GM12892 (cell line): ENCODE measurements at regions not wholly inside any gene's neighbourhood (a gene's known extent, or its start where the extent isn't known, plus 50 kb on each side); places are given as distances from the start of the nearest gene placed in this dataset.

Source experiments
- DNase-seq: peaks from one replicate; pipeline ENCODE4 v3.0.0; 2011; ENCODE audit not compliant: insufficient read length
- FAIRE-seq: peaks from 2 replicates; lab custom pipeline; 2011; peaks lifted over from hg19 to GRCh38; lab: Jason Lieb, UNC
- POLR2A ChIP-seq: IDR thresholded peaks from 2 replicates; pipeline ENCODE4 v1.6.1; 2011; ENCODE audit warnings: low read depth, low read length, control low read depth
- POLR2AphosphoS5 ChIP-seq: IDR thresholded peaks from 2 replicates; pipeline ENCODE4 v1.6.1; 2011; ENCODE audit warnings: low read depth, low read length, control low read depth
- TAF1 ChIP-seq: IDR thresholded peaks from 2 replicates; pipeline ENCODE4 v1.6.1; 2011; ENCODE audit warnings: low read depth, mild to moderate bottlenecking, control low read depth, low read length, borderline replicate concordance

- DNase-seq (no peak), FAIRE-seq (no peak)
- TF ChIP-seq POLR2AphosphoS5 (no peak), POLR2A (no peak), TAF1 (no peak)
Observed at GRCh38 chr1:79561521-79561978, 555.0 kb upstream of the ADGRL4 start.

- FAIRE-seq (no peak), DNase-seq (no peak)
- TF ChIP-seq POLR2AphosphoS5 (no peak), POLR2A (no peak), TAF1 (no peak)
Observed at GRCh38 chr1:79556189-79556588, 549.7 kb upstream of the ADGRL4 start.

GRCh38 chr1:79554688-79555087, 548.2 kb upstream of the ADGRL4 start:
- no peak for DNase-seq
- TF ChIP-seq POLR2A (no peak), TAF1 (no peak)
- FAIRE-seq = no peak

GRCh38 chr1:79551321-79551720, 544.8 kb upstream of the ADGRL4 start:
- no peak for TF ChIP-seq POLR2A
- no peak for TF ChIP-seq POLR2AphosphoS5
- no peak for TF ChIP-seq TAF1
- FAIRE-seq (no peak), DNase-seq (no peak)

- no peak for TF ChIP-seq POLR2AphosphoS5
- no peak for TF ChIP-seq POLR2A
- TF ChIP-seq TAF1 = no peak
- DNase-seq (no peak), FAIRE-seq (no peak)
Observed at GRCh38 chr1:79550402-79550801, 543.9 kb upstream of the ADGRL4 start.

- DNase-seq = no peak
- TF ChIP-seq POLR2AphosphoS5 (no peak), TAF1 (no peak), POLR2A (no peak)
- FAIRE-seq = no peak
Observed at GRCh38 chr1:79549201-79549600, 542.7 kb upstream of the ADGRL4 start.

- DNase-seq (no peak), FAIRE-seq (no peak)
- TF ChIP-seq POLR2A (no peak), POLR2AphosphoS5 (no peak), TAF1 (no peak)
Observed at GRCh38 chr1:79547514-79547913, 541.0 kb upstream of the ADGRL4 start.

GRCh38 chr1:79543394-79543793, 536.9 kb upstream of the ADGRL4 start:
- DNase-seq = no peak
- TF ChIP-seq POLR2AphosphoS5 (no peak), TAF1 (no peak), POLR2A (no peak)
- FAIRE-seq = no peak

- TF ChIP-seq TAF1 = no peak
- no peak for TF ChIP-seq POLR2A
- TF ChIP-seq POLR2AphosphoS5 = no peak
- FAIRE-seq (no peak), DNase-seq (no peak)
Observed at GRCh38 chr1:79539001-79539400, 532.5 kb upstream of the ADGRL4 start.

- FAIRE-seq = no peak
- DNase-seq = no peak
- TF ChIP-seq POLR2AphosphoS5 = no peak
Observed at GRCh38 chr1:79532555-79532954, 526.0 kb upstream of the ADGRL4 start.

GRCh38 chr1:79531790-79532189, 525.3 kb upstream of the ADGRL4 start:
- DNase-seq (no peak), FAIRE-seq (no peak)
- TF ChIP-seq POLR2A = no peak
- TF ChIP-seq POLR2AphosphoS5 = no peak
- no peak for TF ChIP-seq TAF1

GRCh38 chr1:79530476-79530875, 523.9 kb upstream of the ADGRL4 start:
- DNase-seq (no peak), FAIRE-seq (no peak)
- TF ChIP-seq POLR2A (no peak), TAF1 (no peak), POLR2AphosphoS5 (no peak)

- no peak for FAIRE-seq
- DNase-seq = no peak
- TF ChIP-seq POLR2AphosphoS5 = no peak
- TF ChIP-seq TAF1 = no peak
- TF ChIP-seq POLR2A = no peak
Observed at GRCh38 chr1:79530055-79530454, 523.5 kb upstream of the ADGRL4 start.

- TF ChIP-seq TAF1 = no peak
- TF ChIP-seq POLR2A = no peak
- TF ChIP-seq POLR2AphosphoS5 = no peak
- FAIRE-seq = no peak
- DNase-seq = no peak
Observed at GRCh38 chr1:79524126-79524525, 517.6 kb upstream of the ADGRL4 start.
